ENCODE measurements at regions not wholly inside any gene's neighbourhood (a gene's known extent, or its start where the extent isn't known, plus 50 kb on each side); places are given as distances from the start of the nearest gene placed in this dataset.

- DNase-seq = no peak
These were observed 276.3 kb upstream of the DKK2 start for GRCh38 chr4:107312366-107312765.

GRCh38 chr4:107304699-107305286 lies 268.7 kb upstream of the DKK2 start:
- DNase-seq = no peak

- no peak for DNase-seq
These were observed 263.5 kb upstream of the DKK2 start for GRCh38 chr4:107299646-107300045.

- DNase-seq = no peak
These were observed 256.9 kb upstream of the DKK2 start for GRCh38 chr4:107292979-107293378.

GRCh38 chr4:107283587-107284559 lies 247.8 kb upstream of the DKK2 start:
- no peak for DNase-seq

- no peak for DNase-seq
These were observed 243.6 kb upstream of the DKK2 start for GRCh38 chr4:107279733-107280132.

- no peak for DNase-seq
These were observed 242.8 kb upstream of the DKK2 start for GRCh38 chr4:107278791-107279483.

- DNase-seq = no peak
These were observed 239.9 kb upstream of the DKK2 start for GRCh38 chr4:107276052-107276451.

GRCh38 chr4:107275225-107275624 lies 239.1 kb upstream of the DKK2 start:
- no peak for DNase-seq

- DNase-seq = no peak
These were observed 234.5 kb upstream of the DKK2 start for GRCh38 chr4:107270614-107271013.

GRCh38 chr4:107269175-107269574 lies 233.1 kb upstream of the DKK2 start:
- no peak for DNase-seq

- no peak for DNase-seq
These were observed 229.7 kb upstream of the DKK2 start for GRCh38 chr4:107265859-107266258.

GRCh38 chr4:107261241-107261874 lies 225.2 kb upstream of the DKK2 start:
- no peak for DNase-seq

GRCh38 chr4:107258359-107258758 lies 222.2 kb upstream of the DKK2 start:
- no peak for DNase-seq

- no peak for DNase-seq
These were observed 219.5 kb upstream of the DKK2 start for GRCh38 chr4:107255596-107255995.

GRCh38 chr4:107255114-107255513 lies 219.0 kb upstream of the DKK2 start:
- DNase-seq = no peak

GRCh38 chr4:107253579-107254068 lies 217.5 kb upstream of the DKK2 start:
- no peak for DNase-seq

GRCh38 chr4:107253090-107253489 lies 217.0 kb upstream of the DKK2 start:
- DNase-seq = no peak

GRCh38 chr4:107252571-107252970 lies 216.5 kb upstream of the DKK2 start:
- DNase-seq = no peak

- DNase-seq = no peak
These were observed 212.5 kb upstream of the DKK2 start for GRCh38 chr4:107248571-107248970.

- DNase-seq = no peak
These were observed 211.6 kb upstream of the DKK2 start for GRCh38 chr4:107247738-107248137.

- DNase-seq = no peak
These were observed 210.6 kb upstream of the DKK2 start for GRCh38 chr4:107246761-107247160.
